Muscle layer of colon (tissue), 2 donors: ENCODE measurements at regions not wholly inside any gene's neighbourhood (a gene's known extent, or its start where the extent isn't known, plus 50 kb on each side); places are given as distances from the start of the nearest gene placed in this dataset.

Experiments
- H3K27ac ChIP-seq: one replicate; pipeline ENCODE4 v1.7.0; 2013; ENCODE audit warnings: low read depth, mild to moderate bottlenecking, low read length, moderate library complexity
- H3K27me3 ChIP-seq, 2 donors: one replicate each; pipeline ENCODE4 v1.7.0; 2013; ENCODE audit warnings: low read length in 2 of 2, mild to moderate bottlenecking in 2 of 2; ENCODE audit not compliant: insufficient read depth in 2 of 2, control insufficient read depth in 1 of 2
- H3K36me3 ChIP-seq: one replicate; pipeline ENCODE4 v1.7.0; 2013; ENCODE audit warnings: mild to moderate bottlenecking, low read length; ENCODE audit not compliant: insufficient read depth
- H3K4me1 ChIP-seq: one replicate; pipeline ENCODE4 v1.7.0; 2013; ENCODE audit warnings: mild to moderate bottlenecking, low read length; ENCODE audit not compliant: insufficient read depth
- H3K4me3 ChIP-seq, 2 donors: one replicate each; pipeline ENCODE4 v1.7.0; 2013; ENCODE audit warnings: low read length in 2 of 2, low read depth in 1 of 2, mild to moderate bottlenecking in 1 of 2, moderate library complexity in 1 of 2
- H3K9ac ChIP-seq: one replicate; pipeline ENCODE4 v1.7.0; 2013; ENCODE audit warnings: low read length
- H3K9me3 ChIP-seq: one replicate; pipeline ENCODE4 v1.7.0; 2013; ENCODE audit warnings: mild to moderate bottlenecking, low read length
- donor health status: abdominal sarcoma.
- donor health status: Adenocarcinoma of cecum.

GRCh38 chr2:177031438-177032180 is 181.0 kb upstream of the HNRNPA3 start:
- Histone ChIP-seq H3K9ac (no peak overlapping the region), H3K36me3 (no peaks in the 10 kb centered on the region), H3K4me1 (peaks cover 10% of the 10 kb centered on the region), H3K4me3 (no peak overlapping the region), H3K27me3 (no peaks in the 10 kb centered on the region), H3K27ac (no peak overlapping the region), H3K9me3 (no peaks in the 10 kb centered on the region)

GRCh38 chr2:177036747-177037146 is 175.8 kb upstream of the HNRNPA3 start:
- no peaks in the 10 kb centered on the region for H3K9me3 ChIP-seq
- H3K4me3 ChIP-seq = no peak overlapping the region
- H3K27ac ChIP-seq = no peak overlapping the region
- no peak overlapping the region for H3K9ac ChIP-seq
- H3K27me3 ChIP-seq = no peaks in the 10 kb centered on the region
- H3K4me1 ChIP-seq = no peaks in the 10 kb centered on the region
- no peaks in the 10 kb centered on the region for H3K36me3 ChIP-seq

GRCh38 chr2:177037569-177037968 is 175.0 kb upstream of the HNRNPA3 start:
- Histone ChIP-seq H3K27me3 (no peaks in the 10 kb centered on the region), H3K4me1 (no peaks in the 10 kb centered on the region), H3K4me3 (no peak overlapping the region), H3K36me3 (no peaks in the 10 kb centered on the region), H3K9ac (no peak overlapping the region), H3K9me3 (no peaks in the 10 kb centered on the region), H3K27ac (no peak overlapping the region)

GRCh38 chr2:177038787-177039484 is 173.7 kb upstream of the HNRNPA3 start:
- Histone ChIP-seq H3K36me3 (no peaks in the 10 kb centered on the region), H3K27ac (no peak overlapping the region), H3K4me1 (no peaks in the 10 kb centered on the region), H3K9ac (no peak overlapping the region), H3K27me3 (no peaks in the 10 kb centered on the region), H3K9me3 (no peaks in the 10 kb centered on the region), H3K4me3 (no peak overlapping the region)

GRCh38 chr2:177042311-177042710 is 170.3 kb upstream of the HNRNPA3 start:
- Histone ChIP-seq H3K9ac (no peak overlapping the region), H3K27ac (no peak overlapping the region), H3K36me3 (no peaks in the 10 kb centered on the region)

GRCh38 chr2:177044671-177045070 is 167.9 kb upstream of the HNRNPA3 start:
- Histone ChIP-seq H3K9me3 (no peaks in the 10 kb centered on the region), H3K27ac (no peak overlapping the region), H3K4me1 (peaks cover 9% of the 10 kb centered on the region), H3K4me3 (no peak overlapping the region), H3K27me3 (no peaks in the 10 kb centered on the region), H3K9ac (no peak overlapping the region), H3K36me3 (no peaks in the 10 kb centered on the region)

More at GRCh38 chr2:177042311-177042710, 170.3 kb upstream of the HNRNPA3 start:
- Histone ChIP-seq H3K27me3 (no peaks in the 10 kb centered on the region), H3K9me3 (no peaks in the 10 kb centered on the region), H3K4me3 (no peak overlapping the region), H3K4me1 (peaks cover 9% of the 10 kb centered on the region)

GRCh38 chr2:177048981-177049380 is 163.6 kb upstream of the HNRNPA3 start:
- Histone ChIP-seq H3K4me1 (peaks cover 25% of the 10 kb centered on the region), H3K27me3 (no peaks in the 10 kb centered on the region), H3K4me3 (no peak overlapping the region), H3K36me3 (no peaks in the 10 kb centered on the region), H3K9ac (no peak overlapping the region), H3K9me3 (no peaks in the 10 kb centered on the region), H3K27ac (no peak overlapping the region)

GRCh38 chr2:177051278-177051677 is 161.3 kb upstream of the HNRNPA3 start:
- H3K4me1 ChIP-seq = peaks cover 23% of the 10 kb centered on the region

GRCh38 chr2:177052471-177052870 is 160.1 kb upstream of the HNRNPA3 start:
- H3K27me3 ChIP-seq = no peaks in the 10 kb centered on the region
- no peaks in the 10 kb centered on the region for H3K36me3 ChIP-seq
- H3K9ac ChIP-seq = no peak overlapping the region
- no peaks in the 10 kb centered on the region for H3K9me3 ChIP-seq
- no peak overlapping the region for H3K27ac ChIP-seq
- no peak overlapping the region for H3K4me3 ChIP-seq
- peaks cover 35% of the 10 kb centered on the region for H3K4me1 ChIP-seq

More at GRCh38 chr2:177051278-177051677, 161.3 kb upstream of the HNRNPA3 start:
- no peaks in the 10 kb centered on the region for H3K36me3 ChIP-seq
- no peaks in the 10 kb centered on the region for H3K27me3 ChIP-seq
- no peak overlapping the region for H3K27ac ChIP-seq
- no peak overlapping the region for H3K4me3 ChIP-seq
- H3K9me3 ChIP-seq = no peaks in the 10 kb centered on the region
- H3K9ac ChIP-seq = no peak overlapping the region

- H3K9me3 ChIP-seq = no peaks in the 10 kb centered on the region
- H3K9ac ChIP-seq = no peak overlapping the region
- H3K27ac ChIP-seq = no peak overlapping the region
Measured at GRCh38 chr2:177053038-177053437, 159.6 kb upstream of the HNRNPA3 start.

GRCh38 chr2:177053716-177054115 is 158.9 kb upstream of the HNRNPA3 start:
- no peak overlapping the region for H3K27ac ChIP-seq
- H3K27me3 ChIP-seq = no peaks in the 10 kb centered on the region
- no peak overlapping the region for H3K9ac ChIP-seq
- H3K9me3 ChIP-seq = no peaks in the 10 kb centered on the region
- H3K36me3 ChIP-seq = no peaks in the 10 kb centered on the region
- H3K4me1 ChIP-seq = peaks cover 47% of the 10 kb centered on the region
- no peak overlapping the region for H3K4me3 ChIP-seq

More at GRCh38 chr2:177053038-177053437, 159.6 kb upstream of the HNRNPA3 start:
- Histone ChIP-seq H3K27me3 (no peaks in the 10 kb centered on the region), H3K4me3 (no peak overlapping the region), H3K36me3 (no peaks in the 10 kb centered on the region), H3K4me1 (peaks cover 40% of the 10 kb centered on the region)
